ENCODE measurements at regions not wholly inside any gene's neighbourhood (a gene's known extent, or its start where the extent isn't known, plus 50 kb on each side); places are given as distances from the start of the nearest gene placed in this dataset.

GRCh38 chr9:134221273-134222017 lies 57.1 kb upstream of the RNU6ATAC start:
- H3K9me3 ChIP-seq: no peaks in the 10 kb centered on the region
- intact Hi-C loops (cut with DNase I): no loop called here
- 39 to 62% methylated on average over 7 to 8 of the region's 23 CpGs for WGBS, 2 donors
- peaks cover 0 to 8% (median 3%) of the 10 kb centered on the region in 3 donors for H3K4me1 ChIP-seq
- H3K4me3 ChIP-seq: no peak overlapping the region
- no peaks in the 10 kb centered on the region for H3K36me3 ChIP-seq
- peaks cover 0 to 5% (median 0%) of the 10 kb centered on the region in 4 donors for H3K27me3 ChIP-seq
- TF ChIP-seq CTCF (IDR thresholded peaks at IDR 0.05): no peak
- TF ChIP-seq POLR2A (IDR thresholded peaks at IDR 0.05): no peak
- H3K27ac ChIP-seq: no peak overlapping the region
- DNase-seq: no peak

- 20 to 39% methylated on average over 2 to 6 of the region's 12 CpGs for WGBS, 2 donors
Measured at GRCh38 chr9:134222018-134222573, 57.7 kb upstream of the RNU6ATAC start.

GRCh38 chr9:134223091-134223490 lies 58.7 kb upstream of the RNU6ATAC start:
- H3K27ac ChIP-seq: peak overlapping the region in 1 of 4 donors; percentile 5
- H3K9me3 ChIP-seq: no peaks in the 10 kb centered on the region
- no peak overlapping the region for H3K4me3 ChIP-seq
- peaks cover 0 to 13% (median 3%) of the 10 kb centered on the region in 3 donors for H3K4me1 ChIP-seq
- peaks cover 0 to 16% (median 0%) of the 10 kb centered on the region in 4 donors for H3K27me3 ChIP-seq
- TF ChIP-seq POLR2A (IDR thresholded peaks at IDR 0.05) (no peak), CTCF (IDR thresholded peaks at IDR 0.05) (no peak)
- WGBS, 2 donors: 66 to 76% methylated on average over 10 to 11 of the region's 11 CpGs
- no peak for DNase-seq
- H3K36me3 ChIP-seq: no peaks in the 10 kb centered on the region
- intact Hi-C loops (cut with DNase I): no loop called here

More at GRCh38 chr9:134222018-134222573, 57.7 kb upstream of the RNU6ATAC start:
- intact Hi-C loops (cut with DNase I): no loop called here
- TF ChIP-seq CTCF (IDR thresholded peaks at IDR 0.05) (no peak), POLR2A (IDR thresholded peaks at IDR 0.05) (no peak)
- Histone ChIP-seq H3K36me3 (no peaks in the 10 kb centered on the region), H3K27ac (no peak overlapping the region), H3K9me3 (no peaks in the 10 kb centered on the region), H3K27me3 (peaks cover 0 to 6% (median 0%) of the 10 kb centered on the region in 4 donors), H3K4me1 (peaks cover 0 to 13% (median 3%) of the 10 kb centered on the region in 3 donors), H3K4me3 (no peak overlapping the region)
- DNase-seq: no peak

GRCh38 chr9:134223591-134224122 lies 59.3 kb upstream of the RNU6ATAC start:
- H3K4me1 ChIP-seq: peaks cover 0 to 13% (median 3%) of the 10 kb centered on the region in 3 donors
- no peaks in the 10 kb centered on the region for H3K9me3 ChIP-seq
- no peak overlapping the region for H3K27ac ChIP-seq
- 86 to 89% methylated on average over 13 to 14 of the region's 15 CpGs for WGBS, 2 donors
- DNase-seq: no peak
- intact Hi-C loops (cut with DNase I): no loop called here
- peaks cover 0 to 20% (median 0%) of the 10 kb centered on the region in 4 donors for H3K27me3 ChIP-seq
- H3K4me3 ChIP-seq: no peak overlapping the region
- TF ChIP-seq POLR2A (IDR thresholded peaks at IDR 0.05): no peak
- no peak for TF ChIP-seq CTCF (IDR thresholded peaks at IDR 0.05)
- no peaks in the 10 kb centered on the region for H3K36me3 ChIP-seq

GRCh38 chr9:134224127-134224526 lies 59.8 kb upstream of the RNU6ATAC start:
- intact Hi-C loops (cut with DNase I): no loop called here
- H3K9me3 ChIP-seq: no peaks in the 10 kb centered on the region
- peaks cover 0 to 13% (median 3%) of the 10 kb centered on the region in 3 donors for H3K4me1 ChIP-seq
- no peak overlapping the region for H3K4me3 ChIP-seq
- no peaks in the 10 kb centered on the region for H3K36me3 ChIP-seq
- DNase-seq: no peak
- no peak overlapping the region for H3K27ac ChIP-seq
- WGBS, 2 donors: 76 to 89% methylated on average over 9 of the region's 9 CpGs
- TF ChIP-seq POLR2A (IDR thresholded peaks at IDR 0.05) (no peak), CTCF (IDR thresholded peaks at IDR 0.05) (no peak)
- peaks cover 0 to 25% (median 0%) of the 10 kb centered on the region in 4 donors for H3K27me3 ChIP-seq
